ENCODE measurements at regions not wholly inside any gene's neighbourhood (a gene's known extent, or its start where the extent isn't known, plus 50 kb on each side); places are given as distances from the start of the nearest gene placed in this dataset.

GRCh38 chr12:41992022-41992421 lies 152.7 kb downstream of the GXYLT1 start:
- TF ChIP-seq YY1 (IDR thresholded peaks at IDR 0.05; ENCODE audit: low read depth) (no peak), EP300 (IDR thresholded peaks at IDR 0.05; ENCODE audit: borderline replicate concordance) (no peak), TCF12 (IDR thresholded peaks at IDR 0.05; ENCODE audit: low read depth) (no peak), TAF1 (IDR thresholded peaks at IDR 0.05; ENCODE audit: low read depth) (no peak), USF1 (IDR thresholded peaks at IDR 0.05) (no peak), ZBTB7A (IDR thresholded peaks at IDR 0.05; ENCODE audit: low read depth) (no peak), TEAD4 (IDR thresholded peaks at IDR 0.05) (no peak), CREB1 (IDR thresholded peaks at IDR 0.05; ENCODE audit: low read depth) (no peak), NFIC (IDR thresholded peaks at IDR 0.05) (no peak), EGR1 (IDR thresholded peaks at IDR 0.05) (no peak), RAD21 (IDR thresholded peaks at IDR 0.05; ENCODE audit: low read depth) (no peak), FOXM1 (IDR thresholded peaks at IDR 0.05; ENCODE audit: borderline replicate concordance, low read depth) (no peak), CEBPB (IDR thresholded peaks at IDR 0.05) (no peak), MAX (IDR thresholded peaks at IDR 0.05) (no peak), REST (IDR thresholded peaks at IDR 0.05; ENCODE audit: low read depth) (no peak)

- TF ChIP-seq NFIC (IDR thresholded peaks at IDR 0.05) (no peak), CEBPB (IDR thresholded peaks at IDR 0.05) (no peak), TEAD4 (IDR thresholded peaks at IDR 0.05) (no peak), EGR1 (IDR thresholded peaks at IDR 0.05) (no peak), RAD21 (IDR thresholded peaks at IDR 0.05; ENCODE audit: low read depth) (no peak), FOXM1 (IDR thresholded peaks at IDR 0.05; ENCODE audit: borderline replicate concordance, low read depth) (no peak), TAF1 (IDR thresholded peaks at IDR 0.05; ENCODE audit: low read depth) (no peak), MAX (IDR thresholded peaks at IDR 0.05) (no peak), ZBTB7A (IDR thresholded peaks at IDR 0.05; ENCODE audit: low read depth) (no peak), TCF12 (IDR thresholded peaks at IDR 0.05; ENCODE audit: low read depth) (no peak), USF1 (IDR thresholded peaks at IDR 0.05) (no peak), YY1 (IDR thresholded peaks at IDR 0.05; ENCODE audit: low read depth) (no peak), REST (IDR thresholded peaks at IDR 0.05; ENCODE audit: low read depth) (no peak), CREB1 (IDR thresholded peaks at IDR 0.05; ENCODE audit: low read depth) (no peak), EP300 (IDR thresholded peaks at IDR 0.05; ENCODE audit: borderline replicate concordance) (no peak)
Measured at GRCh38 chr12:41988715-41989114, 156.0 kb downstream of the GXYLT1 start.

- TF ChIP-seq EP300 (IDR thresholded peaks at IDR 0.05; ENCODE audit: borderline replicate concordance) (peak; percentile 67), TAF1 (IDR thresholded peaks at IDR 0.05; ENCODE audit: low read depth) (no peak), CREB1 (IDR thresholded peaks at IDR 0.05; ENCODE audit: low read depth) (no peak), CEBPB (IDR thresholded peaks at IDR 0.05) (peak; percentile 89), FOXM1 (IDR thresholded peaks at IDR 0.05; ENCODE audit: borderline replicate concordance, low read depth) (peak; percentile 55; the same call in 1 of the 2 replicates), TEAD4 (IDR thresholded peaks at IDR 0.05) (no peak), EGR1 (IDR thresholded peaks at IDR 0.05) (no peak), USF1 (IDR thresholded peaks at IDR 0.05) (no peak), RAD21 (IDR thresholded peaks at IDR 0.05; ENCODE audit: low read depth) (peak; percentile 19; the same call in 1 of the 2 replicates), REST (IDR thresholded peaks at IDR 0.05; ENCODE audit: low read depth) (no peak), NFIC (IDR thresholded peaks at IDR 0.05) (0 out of 2 replicates have a peak, but pooled peaks have one; percentile 9), ZBTB7A (IDR thresholded peaks at IDR 0.05; ENCODE audit: low read depth) (no peak), MAX (IDR thresholded peaks at IDR 0.05) (no peak), TCF12 (IDR thresholded peaks at IDR 0.05; ENCODE audit: low read depth) (peak; percentile 35; the same call in 1 of the 2 replicates), YY1 (IDR thresholded peaks at IDR 0.05; ENCODE audit: low read depth) (no peak)
Measured at GRCh38 chr12:41983856-41984255, 160.8 kb downstream of the GXYLT1 start.

All from Ishikawa (cell line).